K562 (cell line): ENCODE measurements at regions not wholly inside any gene's neighbourhood (a gene's known extent, or its start where the extent isn't known, plus 50 kb on each side); places are given as distances from the start of the nearest gene placed in this dataset.

Source experiments
- ATAC-seq: fragments of 200-7000 bp; cut with Tn5 transposase; 3 replicates; pipeline ENCODE4 v1.9.1; 2020; ENCODE audit warnings: moderate library complexity
- BruUV-seq: library from RNA; stranded (reverse); fragments of 400-500 nt; replicated peaks from 2 replicates; lab custom pipeline; 2021; lab: Mats Ljungman, UMichigan
- CTCF ChIA-PET: fragments of 300-600 bp; formaldehyde crosslinking; extraction: SDS; loops from one replicate; lab custom pipeline; 2021; ENCODE audit warnings: low intra/inter-chr PET ratio; lab: Yijun Ruan, JAX
- POLR2A ChIA-PET: fragments of 300-600, 350-650 bp; sonication (Branson Sonifier 250); formaldehyde crosslinking; extraction: SDS; loops from one replicate; lab custom pipeline; 2021; ENCODE audit warnings: antibody characterized with exemption, inconsistent platforms; lab: Yijun Ruan, JAX
- DNase-seq, 4 experiments: peaks; one replicate each; pipeline versions ENCODE4 v3.0.0 to v3.0.0-alpha.2; 2011 to 2018; ENCODE audit warnings: low spot score in 3 of 4, mixed read lengths in 3 of 4; ENCODE audit errors: extremely low read depth in 1 of 4
- FAIRE-seq: peaks from 2 replicates; lab custom pipeline; 2011; peaks lifted over from hg19 to GRCh38; lab: Jason Lieb, UNC
- H2AFZ ChIP-seq: 2 replicates; pipeline ENCODE4 v1.6.0; 2011; ENCODE audit warnings: low read depth, low read length, control low read depth, inconsistent platforms
- H3K27ac ChIP-seq: fragments of 200-600 bp; 3 replicates; pipeline ENCODE4 v1.8.0; 2011; ENCODE audit warnings: low read depth, mild to moderate bottlenecking, control low read depth, inconsistent platforms, low read length, moderate library complexity, mixed read lengths; ENCODE audit errors: extremely low read depth
- H3K27me3 ChIP-seq, 2 experiments: fragments of 300-600 bp in 1 of 2; 2 replicates in 1 of 2; 3 replicates in 1 of 2; pipeline versions ENCODE4 v1.6.0 to v1.8.0; 2011; ENCODE audit warnings: inconsistent platforms in 2 of 2, low read length in 2 of 2, mild to moderate bottlenecking in 1 of 2, mixed read lengths in 1 of 2, moderate library complexity in 1 of 2; ENCODE audit not compliant: control insufficient read depth in 2 of 2, insufficient read depth in 2 of 2
- H3K36me3 ChIP-seq: fragments of 300-600 bp; 3 replicates; pipeline ENCODE4 v1.8.0; 2011; ENCODE audit warnings: mild to moderate bottlenecking, low read length, inconsistent platforms; ENCODE audit not compliant: control insufficient read depth, insufficient read depth
- H3K4me1 ChIP-seq, 2 experiments: fragments of 200-600 bp in 1 of 2; replicated peaks in 1 of 2; 2 replicates in 1 of 2; 3 replicates in 1 of 2; pipeline versions ENCODE4 v1.5.1 to v1.8.0; 2011; ENCODE audit warnings: inconsistent platforms in 2 of 2, low read length in 2 of 2, mild to moderate bottlenecking in 1 of 2, mixed read lengths in 1 of 2, moderate library complexity in 1 of 2; ENCODE audit not compliant: control insufficient read depth in 2 of 2, insufficient read depth in 2 of 2
- H3K4me2 ChIP-seq: 2 replicates; pipeline ENCODE4 v1.6.1; 2011; ENCODE audit warnings: low read length, control low read depth, inconsistent platforms, mixed read lengths; ENCODE audit not compliant: insufficient read depth
- H3K4me3 ChIP-seq: fragments of 200-600 bp; sonication (generic), shearing (Covaris generic); 2 replicates; pipeline ENCODE4 v1.5.1; 2016; ENCODE audit warnings: control low read depth, inconsistent platforms
- H3K79me2 ChIP-seq: fragments of 200-600 bp; 3 replicates; pipeline ENCODE4 v1.8.0; 2011; ENCODE audit warnings: low read length, inconsistent platforms; ENCODE audit not compliant: control insufficient read depth, insufficient read depth
- H3K9ac ChIP-seq, 2 experiments: 2 replicates each; pipeline versions ENCODE4 v1.6.0 to v1.6.1; 2011; ENCODE audit warnings: low read depth in 2 of 2, low read length in 2 of 2, control low read depth in 1 of 2, inconsistent platforms in 1 of 2, mild to moderate bottlenecking in 1 of 2, mixed read lengths in 1 of 2; ENCODE audit not compliant: insufficient read depth in 1 of 2
- H3K9me1 ChIP-seq: one replicate; pipeline ENCODE4 v1.6.0; 2011; ENCODE audit warnings: inconsistent platforms, mild to moderate bottlenecking, low read length, moderate library complexity; ENCODE audit not compliant: control insufficient read depth, insufficient read depth
- H3K9me3 ChIP-seq: replicated peaks from 2 replicates; pipeline ENCODE4 v1.5.1; 2011; ENCODE audit warnings: low read depth, low read length, inconsistent platforms; ENCODE audit not compliant: control insufficient read depth, insufficient read depth
- H4K20me1 ChIP-seq: replicated peaks from 2 replicates; pipeline ENCODE4 v1.6.1; 2011; ENCODE audit warnings: low read length, inconsistent platforms, mixed read lengths; ENCODE audit not compliant: control insufficient read depth, insufficient read depth
- CBFA2T2 ChIP-seq: fragments of 450-650 bp; conservative IDR thresholded peaks from 2 replicates; pipeline ENCODE4 v1.6.1; 2017; ENCODE audit warnings: mild to moderate bottlenecking
- CHD2 ChIP-seq: IDR thresholded peaks from 2 replicates; pipeline ENCODE4 v1.6.1; 2011; ENCODE audit warnings: low read depth, low read length
- ELK1 ChIP-seq: sonication (generic); formaldehyde crosslinking; IDR thresholded peaks from 2 replicates; pipeline ENCODE4 v1.8.1; 2022; ENCODE audit warnings: missing genetic modification reagents
- HOMEZ ChIP-seq: fragments of 250-450 bp; sonication (Bioruptor Pico); IDR thresholded peaks from 2 replicates; pipeline ENCODE4 v1.4.0; 2020; ENCODE audit warnings: mild to moderate bottlenecking, moderate library complexity
- HOXB6 ChIP-seq: fragments of 250-450 bp; sonication (Bioruptor Pico); IDR thresholded peaks from 2 replicates; pipeline ENCODE4 v1.5.1; 2022; ENCODE audit warnings: mild to moderate bottlenecking, borderline replicate concordance
- IRF2 ChIP-seq: sonication (generic); formaldehyde crosslinking; IDR thresholded peaks from 2 replicates; pipeline ENCODE4 v1.8.1; 2022; ENCODE audit warnings: mild to moderate bottlenecking, missing genetic modification reagents
- MTF1 ChIP-seq: fragments of 250-450 bp; sonication (Bioruptor Pico); IDR thresholded peaks from 2 replicates; pipeline ENCODE4 v1.9.0; 2021; ENCODE audit warnings: moderate library complexity, mild to moderate bottlenecking, inconsistent platforms, borderline replicate concordance
- PURB ChIP-seq: sonication (generic); formaldehyde crosslinking; IDR thresholded peaks from 2 replicates; pipeline ENCODE4 v1.9.0; 2021; ENCODE audit warnings: low read depth, mild to moderate bottlenecking, missing genetic modification reagents
- RFX5 ChIP-seq: IDR thresholded peaks from 2 replicates; pipeline ENCODE4 v1.6.1; 2011; ENCODE audit warnings: low read depth, mild to moderate bottlenecking, improper control_type of control experiment, low read length
- SP1 ChIP-seq: sonication (generic); formaldehyde crosslinking; IDR thresholded peaks from 2 replicates; pipeline ENCODE4 v1.8.1; 2022; ENCODE audit warnings: mild to moderate bottlenecking, missing genetic modification reagents
- TBL1XR1 ChIP-seq, 2 experiments: IDR thresholded peaks; 2 replicates each; pipeline ENCODE4 v1.6.1; 2012; ENCODE audit warnings: improper control_type of control experiment in 2 of 2, low read length in 2 of 2, mild to moderate bottlenecking in 1 of 2
- TRIM25 ChIP-seq: fragments of 450-650 bp; IDR thresholded peaks from 2 replicates; pipeline ENCODE4 v1.7.0; 2016; ENCODE audit warnings: borderline replicate concordance
- ZBTB49 ChIP-seq: sonication (generic); formaldehyde crosslinking; IDR thresholded peaks from 2 replicates; pipeline ENCODE4 v1.8.0; 2022; ENCODE audit warnings: missing genetic modification reagents, mild to moderate bottlenecking, borderline replicate concordance
- ZNF253 ChIP-seq: fragments of 250-450 bp; sonication (Bioruptor Pico); conservative IDR thresholded peaks from 2 replicates; pipeline ENCODE4 v1.6.1; 2021; ENCODE audit warnings: mild to moderate bottlenecking
- ZNF695 ChIP-seq: fragments of 450-650 bp; formaldehyde crosslinking; IDR thresholded peaks from 2 replicates; pipeline ENCODE4 v1.4.0; 2020; ENCODE audit warnings: mild to moderate bottlenecking, moderate library complexity
- ZNF764 ChIP-seq: fragments of 250-450 bp; sonication (Bioruptor Pico); IDR thresholded peaks from 2 replicates; pipeline ENCODE4 v1.4.0; 2020; ENCODE audit warnings: low read depth, mild to moderate bottlenecking, moderate library complexity
- WGBS: fragments of 100-300 bp; shearing (Covaris generic); methylation state at CpG from one replicate; pipeline ENCODE4 v1.1.6; 2016; ENCODE audit warnings: low coverage, mixed read lengths; ENCODE audit not compliant: insufficient coverage; ENCODE audit errors: missing lambda C conversion rate; 5-methylcytosine and 5-hydroxymethylcytosine counted together
- in situ Hi-C: fragments of 300-500 bp; cut with MboI; formaldehyde crosslinking; loops from 4 replicates; pipeline ENCODE4 v1.15.0; 2018; ENCODE audit warnings: inconsistent platforms, mixed read lengths
- intact Hi-C: fragments of 100-400 bp; cut with micrococcal nuclease; formaldehyde crosslinking; loops from 2 replicates; pipeline ENCODE4 v1.14.2; 2022

GRCh38 chrY:10987626-10988025, 1459.9 kb downstream of the TSPY10 start:
- no CpG with 5 or more reads among the region's 1 CpG for WGBS
- DNase-seq (no peak), FAIRE-seq (no peak), ATAC-seq (no peak)
- H3K79me2 ChIP-seq = no peaks in the 10 kb centered on the region
- ChIA-PET CTCF (no interaction called here), POLR2A (no interaction called here)
- H3K4me2 ChIP-seq = no peak overlapping the region
- no peaks in the 10 kb centered on the region for H3K9me1 ChIP-seq
- H3K4me1 ChIP-seq = no peaks in the 10 kb centered on the region
- intact Hi-C loops = no loop called here
- H3K27ac ChIP-seq = no peak overlapping the region
- no peaks in the 10 kb centered on the region for H4K20me1 ChIP-seq
- no peaks in the 10 kb centered on the region for H3K9me3 ChIP-seq
- in situ Hi-C loops = no loop called here
- no peak for TF ChIP-seq ELK1 (CRISPR knock-in tag)
- no peak for TF ChIP-seq TRIM25
- TF ChIP-seq HOMEZ = no peak
- no peak for TF ChIP-seq HOXB6 (CRISPR knock-in tag)
- no peak for TF ChIP-seq ZNF764 (CRISPR knock-in tag)
- no peak for TF ChIP-seq MTF1
- no peak for TF ChIP-seq ZBTB49 (CRISPR knock-in tag)
- no peak for TF ChIP-seq TBL1XR1 (IDR thresholded peaks at IDR 0.05; ENCODE audit: low read length in 2 of 2)
- TF ChIP-seq PURB (CRISPR knock-in tag) = no peak
- TF ChIP-seq CHD2 = no peak
- TF ChIP-seq SP1 = no peak
- no peak for TF ChIP-seq IRF2 (CRISPR knock-in tag)
- no peak for TF ChIP-seq ZNF253 (CRISPR knock-in tag)
- TF ChIP-seq CBFA2T2 = no peak
- TF ChIP-seq RFX5 = no peak
- no peak for TF ChIP-seq ZNF695 (CRISPR knock-in tag)
- no TSS peak for BruUV-seq
- H3K9ac ChIP-seq = no peak overlapping the region
- no peak overlapping the region for H3K4me3 ChIP-seq
- no peak overlapping the region for H2AFZ ChIP-seq
- H3K36me3 ChIP-seq = no peaks in the 10 kb centered on the region
- H3K27me3 ChIP-seq = no peaks in the 10 kb centered on the region
